ENCODE measurements at regions not wholly inside any gene's neighbourhood (a gene's known extent, or its start where the extent isn't known, plus 50 kb on each side); places are given as distances from the start of the nearest gene placed in this dataset.
"Not testable (repeated sequence)": the region's sequence is repeated elsewhere in the genome, so short reads cannot be mapped to it uniquely, and the experiment has no call there.

DNA sequence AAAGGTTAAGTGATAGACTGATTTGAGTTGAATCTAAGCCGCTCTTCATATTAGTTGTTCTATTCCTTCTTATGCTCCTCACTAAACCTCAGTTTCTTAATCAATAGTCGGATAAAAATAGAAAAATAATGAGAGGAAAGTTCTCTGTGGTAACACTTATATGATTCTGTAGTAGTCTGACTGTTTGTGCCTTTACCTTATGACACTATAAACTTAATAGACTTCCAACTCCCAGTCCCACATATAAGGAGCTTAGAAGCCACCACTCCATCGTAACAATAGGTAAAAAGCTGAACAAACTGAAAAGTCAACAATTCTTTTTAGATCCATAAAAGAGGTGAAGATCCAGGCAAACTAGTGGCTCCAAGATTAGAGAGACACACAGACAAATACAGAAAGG, 192.3 kb downstream of the SPDYE17 start:
- not testable (repeated sequence) for DNase-seq

DNA sequence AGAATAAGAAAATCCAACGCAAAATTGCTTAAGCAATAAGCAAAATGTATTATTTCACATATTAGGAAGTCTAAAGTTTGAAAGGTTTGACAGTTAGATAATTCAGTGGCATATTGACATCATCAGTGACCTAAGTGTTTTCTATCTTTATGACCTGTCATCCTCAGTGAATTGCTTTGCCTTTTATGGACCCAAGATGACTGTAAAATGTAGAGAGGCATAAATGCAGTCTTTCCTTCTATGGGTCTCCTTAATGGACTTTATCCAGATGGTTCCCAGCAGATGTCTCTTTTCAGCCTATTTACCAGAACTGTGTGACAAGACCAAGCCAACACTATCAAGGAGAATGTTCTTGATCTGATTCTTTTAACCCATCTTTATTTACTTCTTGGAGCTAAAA, 192.9 kb downstream of the SPDYE17 start:
- not testable (repeated sequence) for DNase-seq

DNA sequence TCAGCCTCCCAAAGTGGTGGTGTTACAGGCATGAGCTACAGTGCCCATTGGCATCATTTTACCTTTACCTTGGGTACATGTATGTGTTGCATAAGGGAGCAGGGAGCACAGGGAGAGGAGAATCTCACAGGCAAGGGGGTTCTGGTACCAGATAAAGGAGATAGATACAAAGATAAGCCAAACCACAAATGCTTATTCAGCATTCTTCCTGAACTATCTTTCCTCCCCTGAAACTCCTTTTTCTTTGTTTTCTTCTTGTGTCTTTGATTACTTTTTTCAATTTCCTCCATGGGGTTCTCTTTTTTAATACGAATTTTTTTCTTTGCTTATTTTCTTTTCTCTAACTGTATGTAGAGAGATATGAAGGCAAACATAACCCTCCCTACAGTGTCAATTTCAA, 193.8 kb downstream of the SPDYE17 start:
- not testable (repeated sequence) for DNase-seq

DNA sequence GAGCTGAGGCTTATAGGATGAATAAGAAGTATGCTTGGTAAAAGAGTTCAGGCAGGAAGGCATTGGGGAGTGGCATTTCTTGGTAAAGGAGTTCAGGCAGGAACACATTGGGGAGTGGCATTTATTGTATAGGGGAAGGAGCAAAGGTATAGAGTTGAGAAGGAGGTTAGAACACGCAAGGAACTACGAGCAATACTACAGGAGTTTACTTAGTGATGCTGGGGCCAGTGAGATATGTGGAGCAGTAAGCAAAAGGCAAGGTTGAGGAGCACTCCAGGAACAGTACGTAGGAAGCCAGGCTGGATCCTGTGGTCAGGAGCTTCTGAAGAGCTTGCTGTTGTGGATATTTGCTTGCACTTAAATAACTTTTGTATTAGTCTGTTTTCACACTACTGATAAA, 202.2 kb upstream of the POMZP3 start:
- not testable (repeated sequence) for DNase-seq

DNA sequence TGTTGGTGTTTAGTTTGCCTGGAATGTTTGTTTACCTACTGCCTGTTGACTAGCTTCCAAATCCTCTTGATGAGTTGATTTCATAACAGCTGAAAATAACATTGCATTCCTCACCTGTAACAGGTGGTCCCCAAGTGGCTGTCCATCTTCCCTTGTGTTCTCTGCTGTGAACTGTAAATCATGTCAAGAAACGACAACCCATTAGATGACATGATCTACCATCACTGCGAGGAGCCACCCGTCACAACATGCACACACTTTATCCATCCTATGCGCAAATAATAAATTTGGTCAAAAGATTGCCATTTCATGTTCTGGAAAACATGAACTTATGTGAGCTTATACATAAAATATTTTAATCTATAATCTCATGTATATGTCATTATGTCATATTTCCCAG, 199.1 kb upstream of the POMZP3 start:
- not testable (repeated sequence) for DNase-seq

DNA sequence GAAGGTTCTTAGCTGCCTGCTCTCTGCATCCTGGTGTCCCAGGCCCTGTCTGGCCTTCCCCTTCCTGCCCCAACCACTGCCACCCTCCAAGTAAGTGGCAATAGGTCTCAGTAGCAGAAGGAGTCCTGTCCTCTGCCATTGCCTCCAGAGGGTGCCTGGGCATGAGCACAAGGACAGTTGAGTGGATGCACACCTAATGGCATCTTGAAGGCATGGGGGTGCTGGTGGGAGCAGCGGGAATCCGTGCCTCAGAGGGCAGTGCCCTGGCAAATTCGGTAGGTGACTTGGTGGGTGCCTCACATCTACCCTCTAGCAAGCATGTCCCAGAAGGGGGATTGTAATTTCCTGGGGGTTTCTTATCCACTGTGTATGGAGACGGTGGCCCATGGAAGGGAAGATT, 182.8 kb upstream of the POMZP3 start:
- not testable (repeated sequence) for DNase-seq

DNA sequence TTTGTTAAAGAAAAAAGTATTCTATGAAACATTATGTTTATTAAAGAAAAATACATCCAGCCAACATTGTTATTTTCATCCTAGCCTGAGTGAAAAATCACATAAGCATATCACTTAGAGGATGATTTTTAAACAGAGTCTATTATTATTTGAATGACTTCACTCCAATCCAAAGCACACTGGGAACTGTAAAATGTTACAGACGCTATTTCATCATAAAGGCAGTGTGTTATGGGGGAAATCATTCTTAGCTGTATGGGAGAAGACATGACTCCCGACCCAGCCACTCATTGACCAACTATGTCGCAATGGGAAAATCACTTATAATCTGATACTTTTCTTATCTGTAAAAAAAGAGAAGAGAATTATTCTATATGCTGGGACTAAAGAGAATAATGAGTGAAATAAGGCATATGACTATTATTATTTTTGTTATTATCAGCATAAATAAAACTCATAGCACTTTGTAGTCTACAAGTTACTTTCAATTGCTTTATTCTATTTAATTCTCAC, 180.6 kb upstream of the POMZP3 start:
- not testable (repeated sequence) for DNase-seq

DNA sequence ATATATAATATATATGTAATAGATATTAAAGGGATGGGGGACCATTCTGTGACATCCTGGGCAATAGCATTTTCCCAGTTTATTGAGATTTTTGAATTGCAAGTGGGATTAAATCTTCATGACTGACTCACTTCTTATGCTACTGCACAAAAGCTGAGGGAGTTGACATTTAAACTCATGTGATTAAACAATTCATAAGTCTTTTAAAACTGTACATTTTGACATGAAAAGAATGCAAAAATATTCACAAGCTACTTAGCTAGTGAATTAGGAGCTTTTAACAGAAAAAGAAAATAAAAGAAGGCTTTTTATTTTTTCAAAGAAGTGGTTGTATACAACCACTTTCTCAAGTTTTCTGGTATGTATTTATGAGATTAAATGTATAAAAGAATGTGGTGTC, 179.4 kb upstream of the POMZP3 start:
- DNase-seq, result not testable (repeated sequence)

DNA sequence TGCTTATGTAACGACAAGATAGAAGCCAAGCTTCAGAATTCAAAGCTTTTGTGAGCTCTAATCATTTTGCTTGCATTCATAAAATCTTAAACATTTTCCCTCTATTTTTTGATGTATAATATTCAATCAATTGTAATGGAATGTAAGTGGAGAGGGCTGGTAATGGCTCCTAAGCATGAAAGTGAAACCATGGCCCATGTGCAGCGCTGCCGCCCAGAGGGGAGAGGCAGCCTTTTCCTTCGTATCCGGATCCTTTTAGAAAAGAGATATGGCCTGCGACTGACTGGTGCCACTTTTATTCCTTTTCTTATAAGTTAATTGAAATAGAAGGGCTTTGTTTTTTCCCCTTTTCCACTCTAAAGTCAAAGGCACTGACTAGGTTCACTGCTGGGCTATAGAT, 178.9 kb upstream of the POMZP3 start:
- DNase-seq, result not testable (repeated sequence)

DNA sequence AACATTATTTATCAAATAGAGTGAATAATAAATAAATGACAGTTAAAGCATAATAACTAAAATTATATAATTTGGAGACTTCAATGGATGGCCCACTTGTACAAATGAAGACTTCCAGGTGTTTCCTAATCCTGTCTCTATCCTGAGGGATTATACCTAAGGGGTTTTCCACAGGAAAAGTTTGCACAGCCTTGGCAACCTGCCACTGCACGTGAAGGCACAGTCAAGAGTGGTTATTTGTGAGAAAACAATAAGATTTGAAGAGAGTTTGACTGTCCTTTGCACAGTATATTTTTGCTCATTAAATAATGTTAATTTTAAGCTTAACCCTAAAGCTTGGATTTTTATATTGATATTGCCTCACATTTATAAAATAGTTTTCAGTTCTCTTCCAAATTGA, 178.2 kb upstream of the POMZP3 start:
- not testable (repeated sequence) for DNase-seq

DNA sequence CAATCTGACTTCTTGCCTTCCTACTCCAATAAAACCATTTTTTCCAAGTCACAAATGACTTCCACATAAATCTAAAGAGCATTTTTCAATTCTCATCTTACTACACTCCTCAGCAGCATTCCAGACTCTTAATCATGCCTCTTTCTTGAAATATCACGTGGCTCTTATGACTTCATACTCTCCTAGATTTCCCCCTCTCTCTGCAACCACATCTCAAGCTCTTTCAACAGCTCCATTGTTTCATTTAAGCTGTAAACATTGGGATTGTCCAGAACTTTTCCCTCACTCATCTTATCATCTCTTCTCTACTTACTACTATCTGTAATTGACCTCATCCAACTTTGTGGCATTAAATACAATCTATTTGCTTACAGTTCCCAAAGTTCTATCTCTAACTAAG, 170.6 kb upstream of the POMZP3 start:
- DNase-seq, result not testable (repeated sequence)

DNA sequence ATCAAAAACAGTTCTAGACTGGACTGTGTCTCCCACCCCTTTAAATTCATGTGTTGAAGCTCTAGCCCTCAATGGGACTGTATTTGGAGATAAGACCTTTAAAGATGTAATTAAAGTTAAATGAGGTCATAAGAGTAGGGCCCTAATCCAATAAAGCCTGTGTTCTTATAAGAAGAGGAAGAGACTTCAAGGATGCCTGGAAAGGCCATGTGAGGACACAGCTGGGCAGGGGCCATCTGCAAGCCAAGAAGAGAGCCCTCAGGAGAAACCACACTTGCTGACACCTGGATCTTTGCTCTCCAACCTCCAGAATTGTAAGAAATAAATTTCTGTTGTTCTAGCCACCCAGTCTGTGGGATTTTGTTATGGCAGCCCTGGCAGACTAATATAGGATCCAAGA, 153.6 kb upstream of the POMZP3 start:
- DNase-seq, result not testable (repeated sequence)

DNA sequence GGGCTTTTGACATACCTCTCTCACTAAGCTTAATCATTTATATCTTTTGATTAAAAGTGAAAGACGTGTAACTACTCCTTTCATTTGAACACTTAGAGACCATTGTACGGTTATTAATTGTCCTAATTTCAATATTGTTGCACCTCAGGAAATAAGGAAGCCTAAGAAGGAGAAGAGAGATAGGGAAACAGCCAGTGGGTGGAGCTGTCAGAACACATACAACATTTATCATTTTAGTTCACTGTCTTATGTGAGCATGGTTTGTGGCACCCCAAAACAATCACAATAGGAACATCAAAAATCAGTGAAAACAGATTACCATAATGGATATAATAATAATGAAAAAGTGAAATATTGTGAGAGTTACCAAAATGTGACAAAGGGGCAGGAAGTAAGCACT, 147.2 kb upstream of the POMZP3 start:
- not testable (repeated sequence) for DNase-seq

DNA sequence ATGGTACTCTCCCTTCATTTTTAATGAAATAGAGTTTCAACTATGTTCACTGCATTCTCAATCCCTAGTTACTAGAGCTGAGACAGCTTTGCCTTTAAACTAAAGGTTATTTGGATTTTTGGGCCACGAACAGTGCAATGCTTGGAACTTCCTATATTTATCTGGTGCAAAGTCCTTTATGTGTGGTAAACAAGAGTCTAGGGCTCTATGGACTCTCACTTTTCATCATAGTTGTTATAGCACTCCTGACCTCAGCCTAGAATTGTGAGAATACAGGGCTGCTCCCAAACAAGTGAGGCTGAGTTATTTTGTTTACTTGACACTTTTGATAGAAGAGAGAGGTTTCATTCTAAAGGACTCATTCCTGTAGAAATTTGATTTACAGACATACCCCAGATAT, 144.9 kb upstream of the POMZP3 start:
- not testable (repeated sequence) for DNase-seq

DNA sequence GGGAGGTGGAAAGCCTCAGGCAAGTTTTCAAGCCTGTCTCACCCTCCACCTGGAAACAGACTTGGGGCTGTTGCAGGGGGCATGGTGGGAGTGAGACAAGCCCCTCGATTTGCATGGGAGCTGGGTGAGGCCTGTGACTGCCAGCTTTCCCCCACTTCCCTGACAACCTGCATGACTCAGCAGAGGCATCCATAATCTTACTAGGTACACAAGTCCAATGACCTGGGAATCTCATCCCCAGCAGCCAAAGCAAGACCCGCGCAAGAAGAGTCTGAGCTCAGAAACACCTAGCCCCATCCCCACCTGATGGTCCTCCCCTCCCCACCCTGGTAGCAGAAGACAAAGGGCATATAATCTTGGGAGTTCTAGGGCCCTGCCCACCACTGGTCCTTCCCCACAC, 136.9 kb upstream of the POMZP3 start:
- not testable (repeated sequence) for DNase-seq

DNA sequence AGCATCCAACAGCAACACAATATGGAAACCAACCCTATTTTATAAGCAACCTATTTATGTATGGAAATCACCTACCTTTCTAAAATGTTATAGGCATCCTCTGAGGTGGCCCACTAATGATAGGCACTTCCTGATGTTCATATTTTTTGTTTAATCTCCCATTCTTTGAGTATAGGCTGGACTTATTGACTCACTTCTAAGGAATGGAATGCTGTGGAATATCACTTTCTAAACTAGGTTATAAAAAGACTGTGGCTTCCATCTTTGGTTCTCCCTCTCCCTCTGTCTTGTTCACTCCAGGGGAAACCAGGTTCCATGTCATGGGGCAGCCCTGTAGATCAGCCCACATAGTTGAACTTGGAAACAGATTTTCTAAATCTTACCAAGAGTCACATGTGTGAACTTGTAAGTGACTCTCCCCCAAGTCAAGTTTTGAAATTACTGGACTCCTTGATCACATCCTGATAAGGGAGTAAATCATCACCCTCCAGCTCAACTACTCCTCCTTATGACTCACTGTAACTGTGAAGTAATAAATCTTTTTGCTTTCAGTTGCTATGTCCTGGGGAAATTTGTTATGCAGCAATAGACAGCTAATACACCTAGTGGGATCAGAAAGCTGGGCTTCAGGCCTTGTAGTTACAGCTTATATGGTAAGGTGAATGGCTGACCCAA, 133.6 kb upstream of the POMZP3 start:
- DNase-seq, result not testable (repeated sequence)

DNA sequence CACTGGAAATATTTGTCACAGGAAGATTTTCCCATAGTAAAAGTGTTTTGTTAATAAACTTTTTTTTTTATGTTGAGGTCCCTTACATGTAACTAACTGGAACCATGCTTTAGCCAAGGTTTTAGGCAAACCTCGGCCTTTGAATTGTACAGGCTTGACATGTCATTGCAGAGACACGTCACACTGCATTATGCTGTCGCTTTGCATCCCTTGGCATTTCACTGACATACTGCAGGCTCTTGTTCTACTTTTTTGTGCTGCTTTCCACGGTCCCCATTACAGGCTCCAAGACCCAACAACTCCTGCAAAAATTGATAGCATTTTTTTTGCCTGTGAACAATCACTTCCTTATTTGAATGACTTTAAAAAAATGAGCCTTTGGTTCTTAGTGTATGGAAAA, 112.5 kb upstream of the POMZP3 start:
- DNase-seq, result not testable (repeated sequence)

DNA sequence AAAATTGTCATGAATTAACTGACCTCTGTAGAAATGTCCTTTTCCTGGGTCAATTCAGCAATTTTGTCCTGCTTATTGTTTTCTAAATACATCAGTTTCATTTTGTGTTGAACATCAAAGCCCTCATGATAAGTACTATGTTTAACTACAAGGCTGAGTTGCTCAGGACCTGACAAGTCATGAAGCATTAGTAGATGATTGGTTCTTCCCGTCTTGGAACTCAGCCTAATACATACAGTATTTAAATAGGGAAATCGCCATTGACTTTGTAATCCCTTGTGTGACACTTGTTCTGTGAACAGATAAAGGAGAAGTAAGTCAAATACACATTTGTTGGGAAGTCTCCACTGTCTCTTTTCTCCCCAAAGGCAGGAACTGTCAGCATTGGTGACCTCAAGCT, 109.6 kb upstream of the POMZP3 start:
- DNase-seq, result not testable (repeated sequence)

DNA sequence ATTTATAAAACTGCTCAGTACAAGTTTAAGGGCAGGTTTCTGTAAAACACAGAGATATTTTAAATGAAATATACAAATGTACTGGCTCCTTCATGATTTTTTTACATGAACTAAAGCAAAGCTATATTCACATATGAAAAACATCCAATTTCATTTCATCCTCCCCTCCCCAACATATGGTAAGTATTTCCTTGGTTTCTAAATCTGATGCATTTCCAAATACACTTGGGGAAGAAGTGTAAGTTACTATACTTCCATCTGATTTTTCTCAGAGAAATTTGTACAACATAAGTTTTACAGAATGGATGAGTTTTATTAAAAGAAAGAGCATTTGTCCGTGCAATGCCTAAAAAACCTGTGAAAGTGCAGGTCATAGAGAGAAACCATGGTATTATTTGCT, 109.0 kb upstream of the POMZP3 start:
- DNase-seq, result not testable (repeated sequence)

DNA sequence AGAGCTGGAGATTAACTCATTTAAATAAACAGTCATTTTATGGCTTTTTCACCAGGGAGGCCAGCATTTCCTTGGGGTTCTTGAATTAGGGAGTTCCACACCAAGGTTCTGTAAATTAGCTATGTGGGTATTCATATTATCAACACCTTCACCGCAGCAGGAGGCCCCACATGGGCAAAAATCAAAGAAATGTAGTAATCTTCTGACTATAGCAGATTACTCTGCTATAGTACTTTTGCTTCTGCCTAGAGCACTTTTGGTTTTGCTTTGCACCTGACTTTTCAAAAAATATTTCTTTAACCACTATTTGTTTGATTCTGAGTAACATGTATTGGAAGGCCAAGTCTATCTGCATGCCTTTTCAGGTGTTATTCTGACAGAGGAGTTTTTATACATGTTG, 108.6 kb upstream of the POMZP3 start:
- DNase-seq, result not testable (repeated sequence)

DNA sequence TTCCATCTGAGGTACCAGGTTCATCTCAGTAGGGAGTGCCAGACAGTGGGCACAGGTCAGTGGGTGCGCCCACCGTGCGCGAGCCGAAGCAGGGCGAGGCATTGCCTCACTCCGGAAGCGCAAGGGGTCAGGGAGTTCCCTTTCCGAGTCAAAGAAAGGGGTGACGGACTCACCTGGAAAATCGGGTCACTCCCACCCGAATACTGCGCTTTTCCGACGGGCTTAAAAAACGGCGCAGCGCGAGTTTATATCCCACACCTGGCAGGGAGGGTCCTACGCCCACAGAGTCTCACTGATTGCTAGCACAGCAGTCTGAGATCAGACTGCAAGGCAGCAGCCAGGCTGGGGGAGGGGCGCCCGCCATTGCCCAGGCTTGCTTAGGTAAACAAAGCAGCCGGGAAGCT, 101.5 kb upstream of the POMZP3 start:
- not testable (repeated sequence) for DNase-seq

DNA sequence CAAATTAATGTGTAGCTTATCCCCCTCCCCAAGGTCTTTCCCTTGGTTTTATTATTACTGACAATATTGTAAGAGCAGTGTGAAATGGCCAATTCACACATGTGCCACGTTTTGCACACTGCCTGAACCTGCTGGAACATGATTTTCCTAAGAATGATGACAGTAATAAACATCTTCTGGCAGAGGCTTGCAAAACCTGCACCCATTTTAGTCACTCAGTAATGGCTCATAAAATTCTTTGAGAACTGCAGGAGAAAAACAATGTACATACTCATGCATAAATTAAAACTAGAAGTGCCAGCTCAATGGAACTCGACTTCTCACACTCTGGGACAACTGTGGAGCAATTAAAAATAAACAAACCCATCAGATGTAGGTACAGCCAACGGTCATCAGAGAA, 96.8 kb upstream of the POMZP3 start:
- not testable (repeated sequence) for DNase-seq

DNA sequence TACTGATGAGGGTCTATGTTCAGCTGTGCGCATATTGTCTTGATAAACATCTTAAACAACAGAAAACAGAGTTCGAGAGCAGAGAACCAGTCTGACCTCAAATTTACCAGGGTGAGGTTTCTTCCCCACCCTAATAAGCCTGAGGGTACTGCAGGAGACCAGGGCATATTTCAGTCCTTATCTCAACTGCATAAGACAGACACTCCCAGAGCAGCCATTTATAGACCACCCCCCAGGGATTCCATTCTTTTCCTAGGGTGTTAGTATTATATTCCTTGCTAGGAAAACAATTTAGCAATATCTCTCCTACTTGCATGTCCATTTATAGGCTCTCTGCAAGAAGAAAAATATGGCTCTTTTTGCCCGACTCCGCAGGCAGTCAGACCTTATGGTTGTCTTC, 89.5 kb upstream of the POMZP3 start:
- DNase-seq, result not testable (repeated sequence)

DNA sequence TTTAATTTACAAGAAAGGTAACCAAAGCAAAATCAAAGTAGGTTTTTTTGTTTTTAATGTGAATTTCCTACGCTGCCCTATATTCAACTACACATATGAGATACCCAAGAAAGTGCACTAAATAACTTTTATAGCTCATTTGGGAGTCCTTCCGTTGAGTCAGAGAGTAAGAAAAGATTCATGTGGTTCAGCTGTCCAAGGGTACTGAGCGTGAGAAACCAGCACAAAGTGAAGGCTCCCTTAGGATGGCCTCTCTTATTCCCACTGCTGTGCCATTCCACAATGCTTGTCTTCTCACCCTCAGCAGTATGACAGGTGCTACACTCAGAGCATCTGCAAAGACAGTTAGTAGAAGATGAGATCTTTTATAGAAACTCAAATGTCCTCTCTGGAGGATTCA, 85.8 kb upstream of the POMZP3 start:
- not testable (repeated sequence) for DNase-seq

DNA sequence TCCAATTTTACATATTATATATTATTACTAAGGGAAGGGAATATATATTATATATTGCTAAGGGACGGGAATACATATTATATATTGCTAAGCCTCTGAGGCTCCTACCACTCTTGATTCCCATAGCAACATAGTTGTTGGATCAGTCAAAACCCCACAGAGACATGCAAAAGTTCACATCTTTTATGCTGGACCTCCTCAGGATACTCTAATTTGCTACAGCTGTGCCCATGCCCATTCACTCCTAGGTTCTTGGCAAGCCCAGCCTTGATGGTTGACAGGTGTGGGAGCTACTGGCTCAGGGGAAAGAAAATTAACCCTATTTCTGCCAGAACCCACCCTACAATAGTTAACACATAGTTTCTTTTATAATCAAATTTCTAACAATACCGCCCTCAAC, 84.6 kb upstream of the POMZP3 start:
- DNase-seq, result not testable (repeated sequence)
